Colonic mucosa (tissue), 4 donors: ENCODE measurements at regions not wholly inside any gene's neighbourhood (a gene's known extent, or its start where the extent isn't known, plus 50 kb on each side); places are given as distances from the start of the nearest gene placed in this dataset.
A peak's percentile ranks its signal among the peaks of the same experiment; 100 is the strongest.

Source experiments
- DNase-seq: peaks from one replicate; pipeline ENCODE4 v3.0.0-alpha.2; 2020
- H3K27ac ChIP-seq: fragments of 200-600 bp; one replicate; pipeline ENCODE4 v1.8.0; 2021
- H3K27me3 ChIP-seq: fragments of 200-600 bp; one replicate; pipeline ENCODE4 v1.8.0; 2021
- H3K36me3 ChIP-seq: fragments of 200-600 bp; one replicate; pipeline ENCODE4 v1.8.0; 2021
- H3K4me1 ChIP-seq: fragments of 200-600 bp; one replicate; pipeline ENCODE4 v1.8.0; 2021; ENCODE audit warnings: mild to moderate bottlenecking
- H3K4me3 ChIP-seq: fragments of 200-600 bp; one replicate; pipeline ENCODE4 v1.8.0; 2021
- H3K9ac ChIP-seq, 2 donors: one replicate each; pipeline ENCODE4 v1.7.0; 2013; ENCODE audit warnings: control low read depth in 2 of 2, low read depth in 2 of 2, low read length in 2 of 2
- H3K9me3 ChIP-seq: fragments of 200-600 bp; one replicate; pipeline ENCODE4 v1.8.0; 2021
- CTCF ChIP-seq: fragments of 200-600 bp; IDR thresholded peaks from one replicate; pipeline ENCODE4 v1.8.0; 2022; ENCODE audit warnings: antibody characterized with exemption, mild to moderate bottlenecking
- intact Hi-C: fragments of 100-400 bp; cut with DNase I; formaldehyde crosslinking; loops from one replicate; pipeline ENCODE4 v1.14.1; 2022
- donor health status: healthy.
- donor health status: DM: no; HTN: no; CAD: no.
- donor health status: DM: no; HTN: no; CAD: no.

GRCh38 chr9:117548556-117548955, 133.7 kb upstream of the ASTN2 start:
- intact Hi-C loops = no loop called here
- no peak for TF ChIP-seq CTCF
- Histone ChIP-seq H3K4me1 (no peaks in the 10 kb centered on the region), H3K9ac (no peak overlapping the region), H3K36me3 (no peaks in the 10 kb centered on the region), H3K27me3 (no peaks in the 10 kb centered on the region), H3K9me3 (no peaks in the 10 kb centered on the region), H3K4me3 (no peak overlapping the region), H3K27ac (no peak overlapping the region)
- no peak for DNase-seq

GRCh38 chr9:117547904-117548303, 133.0 kb upstream of the ASTN2 start:
- DNase-seq = no peak
- no peaks in the 10 kb centered on the region for H3K27me3 ChIP-seq
- H3K4me3 ChIP-seq = no peak overlapping the region
- H3K36me3 ChIP-seq = no peaks in the 10 kb centered on the region
- no peaks in the 10 kb centered on the region for H3K9me3 ChIP-seq
- no peak overlapping the region for H3K9ac ChIP-seq
- no peak overlapping the region for H3K27ac ChIP-seq
- intact Hi-C loops = no loop called here
- no peaks in the 10 kb centered on the region for H3K4me1 ChIP-seq
- TF ChIP-seq CTCF = no peak

DNA sequence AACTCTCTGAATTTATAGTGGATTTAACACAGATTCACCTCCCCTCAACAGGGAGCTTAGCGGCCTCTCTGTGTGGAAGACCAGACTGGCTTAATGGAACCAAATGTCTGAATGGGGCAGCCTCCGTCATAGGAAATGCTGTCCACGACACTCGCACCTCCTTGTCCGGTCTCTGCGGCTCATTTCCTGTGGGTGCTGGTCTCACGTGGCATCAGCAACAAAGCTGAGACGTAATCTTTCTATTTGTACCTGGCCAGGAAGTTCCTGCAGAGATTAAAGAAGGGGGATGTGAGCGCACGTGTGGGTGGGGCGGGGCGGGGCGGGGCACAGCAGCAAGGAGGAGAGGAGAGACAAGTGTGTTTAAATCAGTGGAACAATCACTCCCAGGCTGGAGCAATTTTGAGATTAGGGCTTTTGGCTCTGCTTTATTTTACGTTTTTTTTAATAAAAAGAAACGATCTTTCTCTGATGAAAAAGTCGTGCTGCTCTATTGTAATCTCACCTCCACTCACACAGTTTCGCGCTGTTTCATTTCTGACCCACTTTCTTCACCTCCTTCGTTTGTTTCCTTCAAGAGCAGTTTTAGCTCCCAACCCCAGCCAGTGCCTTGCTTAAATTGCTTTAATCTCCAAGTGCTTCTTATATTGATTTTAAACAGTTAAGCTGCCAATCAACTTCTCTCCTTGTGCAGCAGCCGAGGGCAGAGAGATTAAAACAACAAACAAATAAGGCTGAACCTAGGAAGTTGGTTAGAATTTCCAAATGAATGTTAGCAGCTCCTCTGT, 132.2 kb upstream of the ASTN2 start:
- no peaks in the 10 kb centered on the region for H3K4me1 ChIP-seq
- intact Hi-C loops = no loop called here
- TF ChIP-seq CTCF = no peak
- H3K9me3 ChIP-seq = no peaks in the 10 kb centered on the region
- DNase-seq = peak; percentile 21
- no peak overlapping the region for H3K27ac ChIP-seq
- no peaks in the 10 kb centered on the region for H3K27me3 ChIP-seq
- no peak overlapping the region for H3K4me3 ChIP-seq
- no peak overlapping the region for H3K9ac ChIP-seq
- no peaks in the 10 kb centered on the region for H3K36me3 ChIP-seq

- no peak for DNase-seq
- Histone ChIP-seq H3K4me1 (no peaks in the 10 kb centered on the region), H3K4me3 (no peak overlapping the region), H3K9me3 (no peaks in the 10 kb centered on the region), H3K27me3 (no peaks in the 10 kb centered on the region), H3K9ac (no peak overlapping the region), H3K27ac (no peak overlapping the region), H3K36me3 (no peaks in the 10 kb centered on the region)
- intact Hi-C loops = no loop called here
- TF ChIP-seq CTCF = no peak
Observed at GRCh38 chr9:117545846-117546245, 131.0 kb upstream of the ASTN2 start.

GRCh38 chr9:117543089-117543488, 128.2 kb upstream of the ASTN2 start:
- H3K4me3 ChIP-seq = no peak overlapping the region
- H3K4me1 ChIP-seq = no peaks in the 10 kb centered on the region
- H3K27me3 ChIP-seq = no peaks in the 10 kb centered on the region
- intact Hi-C loops = no loop called here
- no peak overlapping the region for H3K27ac ChIP-seq
- TF ChIP-seq CTCF = no peak
- H3K9ac ChIP-seq = no peak overlapping the region
- DNase-seq = no peak
- H3K36me3 ChIP-seq = no peaks in the 10 kb centered on the region
- no peaks in the 10 kb centered on the region for H3K9me3 ChIP-seq
